Esophagus muscularis mucosa (tissue), 4 donors: ENCODE measurements at regions not wholly inside any gene's neighbourhood (a gene's known extent, or its start where the extent isn't known, plus 50 kb on each side); places are given as distances from the start of the nearest gene placed in this dataset.

ENCODE experiments used
- DNase-seq: peaks from one replicate; pipeline ENCODE4 v3.0.0-alpha.2; 2017; ENCODE audit errors: extremely low spot score
- H3K27ac ChIP-seq, 4 donors: fragments of 200-600 bp; sonication (generic); replicated peaks in 1 of 4; 1 replicate in 3 of 4; 2 replicates in 1 of 4; pipeline ENCODE4 v1.5.1; 2016 to 2019; ENCODE audit warnings: mild to moderate bottlenecking in 1 of 4
- H3K27me3 ChIP-seq, 4 donors: fragments of 200-600 bp; sonication (generic); one replicate each; pipeline versions ENCODE4 v1.5.1 to v1.6.0; 2016 to 2019
- H3K36me3 ChIP-seq, 4 donors: fragments of 200-600 bp; sonication (generic); one replicate each; pipeline ENCODE4 v1.5.1; 2016 to 2019
- H3K4me1 ChIP-seq, 4 donors: fragments of 200-600 bp; sonication (generic); one replicate each; pipeline ENCODE4 v1.5.1; 2016 to 2019
- H3K4me3 ChIP-seq, 4 donors: fragments of 200-600 bp; sonication (generic); 1 replicate in 2 of 4; 2 replicates in 2 of 4; pipeline ENCODE4 v1.5.1; 2016 to 2019; ENCODE audit warnings: mild to moderate bottlenecking in 4 of 4, moderate library complexity in 1 of 4
- H3K9me3 ChIP-seq, 4 donors: fragments of 200-600 bp; sonication (generic); 1 replicate in 3 of 4; 2 replicates in 1 of 4; pipeline ENCODE4 v1.5.1; 2016 to 2019
- CTCF ChIP-seq, 3 experiments: fragments of 200-600 bp in 2 of 3; fragments of 450-650 bp in 1 of 3; sonication (generic) in 2 of 3; IDR thresholded peaks; one replicate each; pipeline ENCODE4 v1.5.1; 2017 to 2019; ENCODE audit warnings: antibody characterized with exemption in 3 of 3, mild to moderate bottlenecking in 2 of 3, moderate library complexity in 1 of 3
- EP300 ChIP-seq: sonication (generic); formaldehyde crosslinking; IDR thresholded peaks from one replicate; pipeline ENCODE4 v1.6.1; 2017; ENCODE audit warnings: antibody characterized with exemption
- POLR2A ChIP-seq: fragments of 450-650 bp; IDR thresholded peaks from one replicate; pipeline ENCODE4 v1.6.1; 2017; ENCODE audit warnings: antibody characterized with exemption, moderate library complexity, mild to moderate bottlenecking, low read depth
- POLR2AphosphoS5 ChIP-seq, 2 donors: sonication (generic); formaldehyde crosslinking; IDR thresholded peaks; one replicate each; pipeline ENCODE4 v1.6.1; 2017; ENCODE audit warnings: antibody characterized with exemption in 2 of 2
- WGBS: methylation state at CpG from one replicate; pipeline ENCODE4 v1.1.5; 2018; 5-methylcytosine and 5-hydroxymethylcytosine counted together
- intact Hi-C: fragments of 100-400 bp; cut with DNase I; formaldehyde crosslinking; loops from one replicate; pipeline ENCODE4 v1.15.1; 2023

DNA sequence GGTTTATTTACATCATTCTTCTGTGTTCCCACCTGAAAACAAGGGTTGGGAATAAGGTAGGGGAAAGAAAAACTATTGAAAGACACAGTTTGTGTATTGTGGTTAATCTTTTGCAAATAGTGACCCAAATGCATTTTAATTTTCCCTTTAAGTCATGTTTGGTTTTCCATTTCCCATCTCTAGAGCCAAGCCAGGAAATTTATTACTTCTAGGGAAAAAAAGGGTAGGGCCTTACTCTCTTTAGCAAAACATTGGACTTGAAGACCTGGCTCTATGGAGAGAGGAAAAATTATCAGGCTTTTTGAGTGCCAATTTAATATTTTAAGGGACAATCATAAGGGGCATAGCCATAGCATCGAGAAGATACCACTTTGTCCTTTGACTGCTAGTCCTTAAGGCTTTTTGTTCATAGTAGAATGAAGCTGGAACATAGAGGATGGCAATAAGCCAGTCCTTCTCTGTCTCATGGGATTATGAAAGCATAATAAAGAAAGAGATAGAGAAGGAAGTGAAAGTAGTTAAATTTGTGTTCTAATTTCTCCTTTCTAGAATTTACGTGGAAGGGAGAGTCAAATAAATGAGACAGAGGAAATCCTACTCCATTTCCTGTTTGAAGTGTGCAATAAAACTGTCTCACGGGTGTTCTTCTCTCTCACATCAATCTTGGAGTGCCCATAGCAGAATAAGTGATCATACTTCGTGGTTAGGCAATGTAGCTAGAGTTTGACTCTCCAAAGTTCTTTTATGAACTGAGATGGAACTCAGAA lies 50.9 kb upstream of the PPFIA2 start:
- no peak for DNase-seq

DNA sequence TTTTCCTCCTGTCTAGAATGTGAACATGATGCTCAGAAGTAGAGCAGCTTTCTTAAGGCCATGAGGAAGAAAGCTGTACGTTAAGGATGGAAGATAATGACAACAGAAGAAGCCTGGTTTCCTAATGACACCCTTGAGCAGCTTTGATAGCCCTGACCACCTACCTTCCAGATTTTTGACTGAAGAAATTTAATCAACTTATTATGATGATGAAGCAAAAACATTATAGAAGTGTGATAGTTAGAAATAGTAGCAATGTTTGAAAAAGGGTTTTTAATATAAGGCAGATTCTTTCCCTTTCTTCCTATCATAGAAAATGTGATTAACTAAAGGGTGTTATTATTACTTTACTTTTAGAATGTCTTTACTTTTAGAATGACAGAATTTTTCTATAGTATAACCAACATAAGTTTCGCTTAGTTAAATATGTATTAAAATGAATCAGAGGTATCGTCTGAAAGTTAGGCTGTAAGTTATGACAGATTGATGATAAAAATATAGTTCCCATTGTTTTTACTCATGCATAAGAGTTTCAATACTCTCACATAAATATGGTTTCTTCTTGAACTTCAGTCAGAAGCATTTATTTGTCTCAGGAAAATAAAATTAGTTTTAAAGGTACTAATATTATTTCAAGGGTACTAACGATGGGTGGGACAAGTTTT lies 50.1 kb upstream of the PPFIA2 start:
- intact Hi-C loops: no loop called here
- TF ChIP-seq POLR2AphosphoS5 (IDR thresholded peaks at IDR 0.05) (no peak), CTCF (IDR thresholded peaks at IDR 0.05) (no peak), POLR2A (no peak), EP300 (no peak)

More for the DNA sequence above, 50.9 kb upstream of the PPFIA2 start:
- TF ChIP-seq POLR2AphosphoS5 (IDR thresholded peaks at IDR 0.05) (no peak), POLR2A (no peak), CTCF (IDR thresholded peaks at IDR 0.05) (no peak), EP300 (no peak)
- Histone ChIP-seq H3K27ac (no peak overlapping the region), H3K4me3 (no peak overlapping the region), H3K36me3 (no peaks in the 10 kb centered on the region), H3K27me3 (no peaks in the 10 kb centered on the region), H3K4me1 (peaks cover 0 to 6% (median 0%) of the 10 kb centered on the region in 4 donors), H3K9me3 (peaks cover 0 to 3% (median 0%) of the 10 kb centered on the region in 4 donors)
- intact Hi-C loops: no loop called here
- 44% methylated on average over 4 of the region's 4 CpGs for WGBS

More for the DNA sequence above, 50.1 kb upstream of the PPFIA2 start:
- DNase-seq: no peak
- H3K27me3 ChIP-seq: no peaks in the 10 kb centered on the region
- no peak overlapping the region for H3K4me3 ChIP-seq
- peaks cover 0 to 6% (median 0%) of the 10 kb centered on the region in 4 donors for H3K4me1 ChIP-seq
- H3K36me3 ChIP-seq: no peaks in the 10 kb centered on the region
- H3K27ac ChIP-seq: no peak overlapping the region
- peaks cover 0 to 3% (median 0%) of the 10 kb centered on the region in 4 donors for H3K9me3 ChIP-seq
- 68% methylated on average over 4 of the region's 4 CpGs for WGBS
